HG02642 (cell line): ENCODE measurements at regions not wholly inside any gene's neighbourhood (a gene's known extent, or its start where the extent isn't known, plus 50 kb on each side); places are given as distances from the start of the nearest gene placed in this dataset.
"Not testable (repeated sequence)": the region's sequence is repeated elsewhere in the genome, so short reads cannot be mapped to it uniquely, and the experiment has no call there.

Source experiments
- ATAC-seq: cut with Tn5 transposase; IDR thresholded peaks from one replicate; pipeline ENCODE4 v1.9.1; 2021; ENCODE audit warnings: mild to moderate bottlenecking; ENCODE audit not compliant: unreplicated experiment, poor library complexity

DNA sequence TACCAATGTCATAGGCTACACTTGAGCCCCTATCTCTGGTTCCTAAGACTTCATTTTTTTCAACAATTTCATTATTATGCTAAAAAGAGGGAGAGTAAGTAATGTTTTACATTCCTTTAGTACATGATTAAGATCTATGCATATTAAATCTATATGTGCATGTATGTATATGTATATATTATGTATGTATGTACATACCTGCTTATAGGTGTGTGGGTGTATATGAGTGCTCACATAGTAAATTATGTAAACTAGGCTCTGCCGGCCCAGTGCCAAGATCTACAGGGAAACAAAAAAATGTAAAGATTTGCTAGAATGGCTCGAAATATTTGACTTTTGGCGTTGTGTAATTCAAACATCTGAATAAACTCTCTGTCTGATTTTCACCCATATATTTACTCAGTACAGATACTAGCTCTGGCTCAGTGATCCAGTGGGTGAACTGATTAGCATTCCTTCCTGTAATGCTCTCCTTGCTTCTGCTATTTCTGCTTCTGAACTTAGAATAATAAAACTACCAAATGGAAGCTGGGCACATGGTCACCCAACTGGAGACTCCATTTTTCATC lies 113.1 kb upstream of the FGGY start:
- no peak for ATAC-seq

DNA sequence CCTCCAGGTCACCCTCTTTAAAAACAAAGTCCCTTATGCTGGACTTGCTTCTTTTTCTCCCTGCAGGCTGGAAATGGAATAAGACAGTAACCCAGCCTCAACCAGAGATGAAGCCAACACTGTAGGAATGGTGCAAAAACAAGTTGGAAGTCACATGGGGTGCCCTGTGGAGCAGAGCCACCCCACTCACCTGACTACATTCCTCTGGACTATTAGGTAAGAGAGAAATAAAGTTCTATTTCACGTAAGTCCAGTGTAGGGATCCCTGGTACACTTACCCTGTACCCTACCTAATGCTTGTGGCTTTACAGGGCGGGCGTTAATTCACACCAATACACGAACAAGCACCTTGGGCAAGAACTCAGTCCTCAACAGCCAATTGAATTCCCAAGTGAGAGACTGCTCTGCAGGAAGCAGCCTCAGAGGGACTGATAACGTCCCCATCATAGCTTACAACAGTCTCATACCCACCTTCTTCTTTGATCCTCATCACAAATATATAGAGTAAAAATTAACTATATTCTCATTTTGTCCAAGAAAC lies 112.5 kb upstream of the FGGY start:
- ATAC-seq, result no peak

DNA sequence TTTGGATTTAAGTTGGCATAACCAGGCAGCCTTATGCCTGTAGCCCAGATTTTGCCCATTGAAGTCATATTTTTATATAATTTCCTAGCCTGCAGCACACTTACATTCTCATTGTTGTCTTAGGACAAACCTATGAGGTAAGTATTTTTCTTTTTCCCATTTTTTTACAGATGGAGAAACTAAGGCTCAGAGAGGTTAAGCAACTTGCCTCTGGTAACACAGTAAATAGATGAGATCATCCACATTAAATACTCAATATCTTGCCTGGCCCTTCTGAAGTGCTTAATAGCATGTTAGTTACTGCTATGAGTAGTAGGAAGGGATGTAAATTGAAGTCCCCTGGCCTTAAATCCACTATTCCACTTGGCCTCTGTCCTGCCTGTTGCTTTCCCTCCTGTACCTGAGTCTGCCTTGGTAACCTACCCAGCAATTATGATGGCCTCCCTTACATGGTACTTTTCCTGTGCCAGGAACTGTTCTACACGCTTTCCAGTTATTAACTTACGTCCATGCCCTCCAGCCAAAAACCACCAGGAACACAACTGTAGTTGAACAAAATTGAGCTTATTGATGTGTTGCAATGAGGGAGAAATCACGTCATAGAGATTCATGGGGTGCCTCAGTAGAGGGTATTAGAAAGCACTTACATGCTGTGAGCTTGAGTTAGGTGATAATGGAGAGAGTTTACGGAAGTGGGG lies 111.6 kb upstream of the FGGY start:
- no peak for ATAC-seq

DNA sequence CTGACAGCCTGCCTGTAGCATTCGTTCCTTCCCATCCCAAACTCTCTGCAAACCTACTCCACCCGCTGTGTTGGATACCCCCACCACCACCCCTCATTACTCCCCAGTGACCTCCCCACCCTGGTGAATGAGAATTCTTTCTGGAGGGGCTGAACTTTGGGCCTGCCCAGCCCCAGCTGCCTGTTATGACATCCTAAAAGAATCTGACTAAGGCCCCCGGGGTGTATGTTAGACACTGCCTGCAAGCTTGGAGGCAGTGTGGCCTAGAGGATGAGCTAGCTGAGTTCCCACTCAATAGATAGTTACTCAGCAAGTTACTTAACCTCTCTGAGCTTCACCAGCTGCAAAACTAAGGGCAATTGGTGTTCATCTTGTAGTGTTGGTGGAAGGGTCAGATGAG lies 110.2 kb upstream of the FGGY start:
- no peak for ATAC-seq

DNA sequence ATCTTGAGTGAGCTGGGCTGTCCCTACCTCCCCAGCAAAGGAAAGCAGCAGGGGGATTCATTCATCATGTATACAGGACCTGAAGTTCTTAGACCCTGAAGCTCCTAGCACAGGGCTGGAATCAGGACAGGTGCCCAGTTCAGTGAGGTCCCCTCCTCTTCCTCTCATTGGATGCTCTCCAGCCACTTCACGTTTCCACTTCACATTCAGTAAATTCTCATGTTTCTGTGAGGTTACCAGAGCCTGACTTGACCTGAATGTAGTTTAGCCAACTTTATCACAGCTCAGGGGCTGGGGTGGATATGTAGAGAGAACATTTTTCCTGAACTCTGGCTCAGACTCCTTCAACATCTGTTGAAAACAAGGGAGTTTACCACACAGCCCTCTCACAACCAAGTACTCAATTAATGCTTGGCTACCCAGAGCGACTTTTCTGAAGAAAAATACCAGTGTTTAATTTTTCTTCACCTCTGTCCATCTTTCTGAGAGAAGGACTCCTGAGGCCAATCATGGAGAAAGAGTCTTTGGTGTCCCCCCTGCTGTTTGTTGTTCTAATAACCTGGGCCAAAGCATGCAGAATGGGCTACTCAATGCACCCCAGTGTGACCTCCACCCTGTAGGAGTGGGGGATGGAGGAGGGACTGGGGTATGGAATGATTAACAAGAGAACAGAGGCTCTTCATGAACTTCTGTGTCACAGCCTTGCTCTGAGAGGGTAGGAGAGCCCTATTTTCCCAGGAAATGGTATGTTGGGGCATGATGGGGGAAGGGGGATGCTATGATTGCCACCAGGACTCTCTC lies 108.3 kb upstream of the FGGY start:
- ATAC-seq, result no peak

DNA sequence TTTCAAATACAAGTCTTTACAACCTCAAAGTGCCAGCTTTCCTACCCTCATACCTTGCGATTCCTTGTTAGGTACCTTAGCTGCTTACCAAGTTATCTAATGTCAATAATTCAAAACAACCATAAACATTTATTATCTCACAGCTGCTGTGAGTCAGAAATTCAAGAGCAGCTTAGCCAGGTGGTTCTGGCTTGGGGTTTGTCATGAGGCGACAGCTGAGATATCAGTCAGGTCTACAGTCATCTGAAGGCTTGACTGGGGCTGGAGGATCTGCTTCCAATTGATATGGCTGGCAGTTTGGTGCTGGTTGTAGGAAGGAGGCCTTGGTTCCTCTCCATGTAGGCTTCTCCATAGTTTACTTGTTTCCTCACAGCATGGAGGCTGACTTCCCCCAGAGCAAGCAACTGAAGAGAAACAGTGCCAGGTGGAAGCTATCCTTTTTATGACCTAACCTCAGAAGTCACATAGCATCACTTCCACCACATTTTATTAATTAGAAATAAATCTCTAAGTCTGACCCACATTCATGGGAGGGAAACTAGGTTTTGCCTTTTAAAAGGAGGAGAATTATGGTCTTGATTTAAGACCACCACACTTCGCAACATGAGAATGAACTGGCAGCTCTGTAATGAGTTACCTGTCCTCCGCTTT lies 103.3 kb upstream of the FGGY start:
- ATAC-seq, result no peak

DNA sequence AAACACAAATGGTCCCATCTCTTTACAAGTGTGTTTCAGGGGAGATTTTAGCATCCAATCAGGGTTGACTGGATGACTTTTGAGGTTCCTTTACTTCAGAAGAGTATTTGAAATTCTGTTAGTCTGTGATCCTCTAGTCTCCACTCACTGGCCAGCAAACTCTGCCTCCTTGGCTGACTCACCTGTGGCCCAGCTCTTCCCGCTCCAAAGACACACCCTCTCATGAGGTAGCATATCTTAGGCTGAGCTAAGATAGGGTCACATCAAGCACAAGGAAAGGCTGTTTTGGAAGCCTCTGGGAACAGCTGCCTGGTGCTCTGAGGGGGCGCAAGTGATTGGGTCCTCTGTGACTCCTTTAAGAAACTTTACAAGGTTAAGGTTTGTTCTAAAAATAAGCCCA lies 102.3 kb upstream of the FGGY start:
- ATAC-seq, result no peak

DNA sequence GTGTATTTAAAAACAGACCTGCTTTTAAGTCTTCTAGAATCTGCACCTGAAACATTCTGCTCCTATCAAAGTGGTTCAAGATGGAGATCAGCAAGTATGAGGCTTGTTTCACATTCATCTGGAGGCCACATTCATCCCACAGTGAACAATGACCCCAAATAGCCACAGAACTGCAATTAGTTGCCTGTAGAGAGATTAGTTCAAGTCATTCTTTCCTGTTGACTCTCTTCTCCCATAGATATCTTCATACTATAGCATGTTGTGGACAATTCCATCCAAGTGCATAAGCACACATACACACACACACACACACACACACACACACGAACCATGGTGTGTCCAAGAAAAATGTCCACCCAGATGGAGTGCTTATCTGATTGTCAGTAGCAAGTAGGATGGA lies 101.7 kb upstream of the FGGY start:
- no peak for ATAC-seq

DNA sequence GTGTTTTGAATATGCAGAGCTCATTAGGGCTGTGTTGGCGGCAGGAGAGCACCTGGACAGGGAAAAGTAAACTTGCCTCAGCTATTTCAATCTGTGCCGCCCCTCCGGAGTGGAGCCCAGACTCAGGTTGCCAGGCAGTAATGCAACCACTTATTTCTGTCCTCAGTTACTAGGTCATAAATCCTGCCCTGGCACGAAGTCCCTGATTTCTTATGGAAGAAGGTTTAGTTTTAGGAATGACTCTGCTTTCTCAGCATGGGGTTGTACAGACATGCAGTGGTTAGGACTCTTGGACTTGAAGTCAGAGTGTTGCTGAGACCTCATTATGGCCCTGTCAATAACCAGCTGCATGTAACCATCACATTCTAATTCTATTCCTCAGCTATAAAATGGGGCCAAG lies 98.3 kb upstream of the FGGY start:
- ATAC-seq, result no peak

DNA sequence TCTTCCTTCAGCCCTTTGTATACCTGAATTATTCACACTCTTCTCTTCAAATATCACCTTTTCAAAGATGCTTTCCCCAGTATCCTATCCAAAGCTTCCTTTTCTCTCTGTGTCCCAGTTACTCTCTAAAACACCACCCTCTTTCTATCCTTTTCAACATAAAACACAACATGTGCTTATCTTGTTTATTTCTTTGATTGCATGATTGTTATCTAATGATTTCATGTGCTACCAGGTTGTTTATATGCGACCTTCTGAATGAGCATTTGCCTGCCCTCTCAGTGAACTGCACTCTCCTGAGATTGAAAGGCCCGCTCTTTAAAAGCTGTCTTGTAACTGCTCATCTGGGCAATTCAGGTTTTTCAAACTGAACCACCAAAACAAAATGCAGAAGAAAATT lies 97.7 kb upstream of the FGGY start:
- no peak for ATAC-seq

DNA sequence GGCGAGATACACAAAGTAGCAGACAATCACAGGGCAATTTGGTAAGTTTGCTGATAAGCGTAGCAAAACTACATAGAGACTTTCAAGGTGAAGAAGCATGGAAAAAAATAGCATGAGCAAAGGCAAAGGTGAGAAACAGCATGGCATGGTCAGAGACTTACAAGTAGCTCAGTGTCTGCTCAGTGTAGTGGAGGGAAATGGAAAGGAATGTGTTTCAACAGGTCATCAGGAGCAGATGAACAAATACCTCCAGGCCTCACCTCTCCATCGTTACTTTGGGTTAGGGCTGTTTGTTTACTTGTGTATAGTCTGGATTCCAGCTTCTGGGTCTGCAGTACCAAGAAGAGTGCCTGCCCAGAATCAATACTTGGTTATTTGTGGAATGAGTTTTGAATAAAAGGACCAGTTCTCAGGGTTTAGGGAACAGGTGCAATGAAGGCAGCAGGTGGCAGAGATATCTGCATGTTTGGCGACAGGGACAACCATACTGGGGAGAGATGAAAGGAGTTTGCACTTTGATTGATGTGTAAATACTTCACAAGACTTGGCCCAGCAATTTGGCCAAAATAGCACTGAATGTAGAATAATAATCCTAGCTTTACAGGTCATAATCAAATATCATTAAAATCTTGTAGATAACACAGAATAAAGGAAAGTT lies 97.0 kb upstream of the FGGY start:
- no peak for ATAC-seq

DNA sequence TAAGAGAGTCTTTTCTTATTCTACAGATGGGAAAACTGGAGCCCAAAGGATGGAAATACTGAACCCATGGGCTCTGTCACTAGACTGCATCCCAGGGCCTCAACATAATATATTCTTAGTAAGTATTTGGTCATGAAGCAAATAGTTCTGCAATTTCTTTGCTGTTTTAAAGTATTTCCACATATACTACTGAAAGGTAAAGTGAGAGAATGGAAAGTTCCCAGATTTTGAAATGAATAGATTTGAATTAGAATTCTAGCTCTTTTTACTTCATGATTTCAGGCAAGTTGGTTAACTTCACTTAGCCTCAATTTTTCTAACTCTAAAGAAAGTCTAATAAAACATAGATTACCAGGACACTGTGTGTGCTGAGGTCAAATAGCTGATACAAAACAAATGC lies 95.6 kb upstream of the FGGY start:
- ATAC-seq, result no peak

DNA sequence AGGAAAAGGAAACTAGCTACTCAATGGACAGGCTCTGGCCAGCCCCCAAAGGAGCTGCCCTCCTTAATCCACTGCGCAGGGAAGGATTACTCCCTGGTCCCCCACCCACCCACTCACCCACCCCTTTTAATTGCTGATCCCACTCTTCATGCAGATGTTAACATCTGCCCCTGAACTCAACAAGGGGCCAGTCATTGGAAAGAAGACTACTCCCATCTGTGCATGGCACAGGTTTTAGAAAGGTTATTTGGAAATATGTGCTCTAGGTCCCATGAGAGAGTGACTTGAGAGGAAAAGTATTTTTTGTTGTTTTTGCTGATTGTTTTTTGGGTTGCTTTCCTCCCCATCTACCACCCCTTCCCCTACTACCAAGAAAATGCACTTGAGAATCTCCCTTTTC lies 94.4 kb upstream of the FGGY start:
- no peak for ATAC-seq

DNA sequence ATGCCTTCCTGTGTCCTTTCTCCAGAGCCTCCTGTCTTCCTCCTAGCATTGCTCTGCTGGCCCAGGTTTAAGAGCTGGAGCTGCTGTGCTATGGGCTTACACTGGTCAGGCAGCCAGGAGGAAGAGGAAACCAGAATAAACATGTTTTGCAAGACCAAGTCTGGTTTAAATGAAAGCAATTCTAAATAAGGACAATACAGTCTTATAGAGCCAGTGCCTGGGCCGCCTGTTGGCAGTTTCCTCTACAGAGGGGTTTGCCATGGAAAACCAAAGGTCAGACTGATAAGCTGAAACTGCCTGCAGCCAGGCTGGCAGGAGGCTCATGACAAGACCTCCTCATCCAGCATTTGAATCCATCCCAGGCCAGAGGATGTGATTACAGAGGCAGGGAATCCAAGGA lies 92.9 kb upstream of the FGGY start:
- ATAC-seq, result no peak

DNA sequence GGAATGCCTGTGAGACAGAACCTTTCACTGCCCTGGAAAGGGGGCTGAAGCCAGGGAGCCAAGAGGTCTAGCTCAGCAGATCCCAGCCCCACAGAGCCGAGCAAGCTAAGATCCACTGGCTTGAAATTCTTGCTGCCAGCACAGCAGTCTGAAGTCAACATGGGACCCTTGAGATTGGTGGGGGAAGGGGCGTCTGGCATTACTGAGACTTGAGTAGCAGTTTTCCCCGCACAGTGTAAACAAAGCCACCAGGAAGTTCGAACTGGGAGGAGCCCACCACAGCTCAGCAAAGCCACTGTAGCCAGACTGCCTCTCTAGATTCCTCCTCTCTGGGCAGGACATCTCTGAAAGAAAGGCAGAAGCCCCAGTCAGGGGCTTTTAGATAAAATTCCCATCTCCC lies 90.3 kb upstream of the FGGY start:
- not testable (repeated sequence) for ATAC-seq

DNA sequence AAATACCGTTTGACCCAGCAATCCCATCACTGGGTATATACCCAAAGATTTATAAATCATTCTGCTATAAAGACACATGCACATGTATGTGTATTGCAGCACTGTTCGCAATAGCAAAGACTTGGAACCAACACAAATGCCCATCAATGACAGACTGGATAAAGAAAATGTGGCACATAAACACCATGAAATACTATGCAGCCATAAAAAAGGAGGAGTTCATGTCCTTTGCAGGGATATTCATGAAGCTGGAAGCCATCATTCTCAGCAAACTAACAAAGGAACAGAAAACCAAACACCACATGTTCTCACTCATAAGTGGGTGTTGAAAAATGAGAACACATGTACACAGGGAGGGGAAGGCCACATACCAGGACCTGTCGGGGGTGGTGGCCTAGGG lies 86.5 kb upstream of the FGGY start:
- not testable (repeated sequence) for ATAC-seq

DNA sequence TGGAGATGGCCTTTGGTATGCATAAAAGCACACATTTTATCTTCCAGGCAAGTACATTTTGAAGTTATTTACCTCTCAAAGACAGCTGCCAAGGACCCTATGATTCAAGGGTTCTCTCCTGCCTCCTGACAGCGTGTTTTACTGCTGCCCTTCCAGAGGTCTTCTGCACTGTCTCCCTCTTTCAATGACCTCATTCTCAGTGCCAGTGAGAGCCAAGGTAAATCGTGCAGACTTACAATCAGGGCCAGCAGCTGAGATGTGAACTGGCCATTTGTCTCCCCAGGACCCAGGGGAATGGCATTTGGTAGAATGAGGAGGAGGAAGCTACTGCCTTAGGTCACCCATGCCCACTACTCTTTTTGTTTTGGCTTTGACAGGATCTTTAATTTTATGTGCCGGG lies 84.2 kb upstream of the FGGY start:
- no peak for ATAC-seq

DNA sequence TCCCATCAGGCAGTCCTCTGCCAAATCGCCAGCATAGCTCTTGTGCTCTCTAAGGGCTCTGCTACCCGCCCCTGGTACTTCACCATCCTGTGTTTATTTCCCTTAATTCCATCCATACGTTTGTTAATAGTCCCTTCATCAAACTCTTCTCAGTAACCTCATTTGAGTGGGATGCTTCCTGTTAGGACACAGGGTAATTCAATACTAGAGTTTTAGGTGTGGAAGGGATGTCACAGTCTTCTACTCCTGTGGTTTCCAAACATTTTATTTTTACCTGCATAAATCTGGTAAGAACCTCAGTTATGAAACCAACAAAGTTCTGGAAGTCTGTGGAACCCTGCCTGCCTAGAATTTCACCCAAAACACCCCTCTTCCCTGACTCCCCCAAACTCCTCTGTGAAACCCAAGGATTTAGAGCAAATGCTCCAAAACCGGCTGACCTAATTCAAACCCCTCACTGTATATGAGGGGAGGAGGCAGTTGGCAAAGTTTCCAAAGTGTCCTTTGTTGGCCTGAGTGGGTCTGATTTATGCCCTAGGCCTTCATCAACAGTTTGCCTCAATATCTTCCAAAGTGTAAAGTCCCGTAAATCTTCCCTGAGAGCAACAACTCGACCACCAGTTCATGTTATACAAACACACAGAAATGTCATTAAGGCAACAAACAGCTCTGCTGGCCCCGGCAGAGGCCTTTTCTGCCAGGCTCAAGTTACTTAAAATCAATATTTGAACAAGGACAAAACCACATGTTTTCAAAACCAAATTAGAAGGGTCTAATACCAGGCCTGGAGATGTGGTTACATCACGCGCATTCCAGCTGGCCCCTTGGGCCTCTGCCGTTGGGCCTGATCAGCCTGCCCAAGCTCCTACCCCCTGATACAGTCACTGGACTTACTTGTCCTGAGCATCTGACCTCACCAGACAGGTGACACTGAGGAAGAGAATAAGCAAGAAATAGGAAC lies 82.4 kb upstream of the FGGY start:
- no peak for ATAC-seq

DNA sequence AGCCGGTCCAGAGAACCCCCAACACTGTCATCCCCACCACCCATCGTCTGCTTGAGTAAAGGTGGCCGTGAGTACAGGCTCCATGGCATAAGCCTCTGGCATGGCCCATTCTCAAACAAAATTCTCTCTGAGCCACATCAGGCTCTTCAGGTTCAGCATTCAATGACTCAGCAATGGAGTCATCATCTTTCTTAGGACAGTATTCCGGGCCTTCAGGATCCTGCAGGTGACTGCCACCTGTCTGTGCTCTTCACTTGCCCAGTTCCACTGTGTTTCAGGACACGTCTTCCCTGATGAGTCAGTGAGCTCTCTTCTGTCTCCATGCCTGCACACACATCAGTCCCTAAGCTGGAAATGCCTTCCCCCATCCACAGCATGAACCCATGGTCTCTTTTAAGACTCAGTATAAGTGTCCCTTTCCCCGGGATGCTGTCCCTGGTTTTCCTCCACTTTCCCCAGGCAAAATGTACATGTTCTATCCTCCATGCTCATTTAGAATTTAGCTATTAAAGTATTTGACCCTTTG lies 81.1 kb upstream of the FGGY start:
- no peak for ATAC-seq
